Cardiac muscle cell (in vitro differentiated cells and primary cell): ENCODE measurements at regions not wholly inside any gene's neighbourhood (a gene's known extent, or its start where the extent isn't known, plus 50 kb on each side); places are given as distances from the start of the nearest gene placed in this dataset.

Experiments
- DNase-seq, 2 donors: peaks; one replicate each; pipeline versions ENCODE4 v3.0.0 to v3.0.0-alpha.2; 2010 to 2017; ENCODE audit warnings: low read depth in 1 of 2, low spot score in 1 of 2
- H3K27ac ChIP-seq: fragments of 200-600 bp; sonication (generic); 2 replicates; pipeline ENCODE4 v1.5.1; 2016
- H3K27me3 ChIP-seq: fragments of 200-600 bp; sonication (generic); 2 replicates; pipeline ENCODE4 v1.6.0; 2016; ENCODE audit warnings: control low read depth
- H3K36me3 ChIP-seq: fragments of 200-600 bp; sonication (generic); 2 replicates; pipeline ENCODE4 v1.5.1; 2016; ENCODE audit warnings: control low read depth
- H3K4me1 ChIP-seq: fragments of 200-600 bp; sonication (generic); 2 replicates; pipeline ENCODE4 v1.8.1; 2017; ENCODE audit warnings: low read depth, mild to moderate bottlenecking, mixed run types
- H3K4me3 ChIP-seq: fragments of 200-600 bp; sonication (generic); 2 replicates; pipeline ENCODE4 v1.5.1; 2016; ENCODE audit warnings: mild to moderate bottlenecking
- H3K9me3 ChIP-seq: fragments of 200-600 bp; sonication (generic); 2 replicates; pipeline ENCODE4 v1.5.1; 2017; ENCODE audit warnings: low read depth, mild to moderate bottlenecking, control low read depth
- CTCF ChIP-seq: IDR thresholded peaks from 2 replicates; pipeline ENCODE4 v1.5.1; 2012; ENCODE audit warnings: low read depth, mild to moderate bottlenecking, low read length

- Histone ChIP-seq H3K27ac (no peak overlapping the region), H3K4me1 (peaks cover 21% of the 10 kb centered on the region), H3K27me3 (no peaks in the 10 kb centered on the region), H3K9me3 (no peaks in the 10 kb centered on the region), H3K4me3 (no peak overlapping the region), H3K36me3 (no peaks in the 10 kb centered on the region)
- no peak for DNase-seq
- no peak for TF ChIP-seq CTCF
Measured at GRCh38 chr18:56158676-56159075, 479.7 kb downstream of the TXNL1 start.

DNA sequence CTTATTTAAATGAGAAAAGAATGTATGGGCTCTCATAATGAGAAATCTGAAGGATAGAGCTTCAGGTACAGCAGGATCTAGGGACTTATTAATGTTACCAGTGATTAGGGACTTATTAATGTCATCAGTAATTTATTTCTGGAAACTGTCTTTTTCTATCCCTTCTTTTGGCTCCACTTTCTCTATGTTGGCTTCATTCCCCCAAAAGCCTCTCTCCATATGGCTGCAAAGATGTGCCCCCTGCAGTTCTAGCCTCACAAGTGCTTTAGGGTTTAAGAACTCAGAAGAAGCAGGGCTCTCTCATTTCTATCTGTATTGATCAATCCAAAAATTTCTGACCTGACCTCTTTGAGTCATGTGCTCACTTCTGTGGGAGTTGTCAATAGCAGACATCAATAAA is 480.9 kb downstream of the TXNL1 start:
- Histone ChIP-seq H3K36me3 (no peaks in the 10 kb centered on the region), H3K4me1 (peaks cover 14% of the 10 kb centered on the region), H3K27me3 (no peaks in the 10 kb centered on the region), H3K9me3 (no peaks in the 10 kb centered on the region), H3K4me3 (no peak overlapping the region), H3K27ac (no peak overlapping the region)
- DNase-seq: no peak
- no peak for TF ChIP-seq CTCF

- H3K27me3 ChIP-seq: no peaks in the 10 kb centered on the region
- H3K27ac ChIP-seq: no peak overlapping the region
- H3K36me3 ChIP-seq: no peaks in the 10 kb centered on the region
- TF ChIP-seq CTCF: no peak
- H3K4me3 ChIP-seq: no peak overlapping the region
- no peak for DNase-seq
- H3K4me1 ChIP-seq: no peaks in the 10 kb centered on the region
- no peaks in the 10 kb centered on the region for H3K9me3 ChIP-seq
Measured at GRCh38 chr18:56152551-56153310, 485.7 kb downstream of the TXNL1 start.

DNA sequence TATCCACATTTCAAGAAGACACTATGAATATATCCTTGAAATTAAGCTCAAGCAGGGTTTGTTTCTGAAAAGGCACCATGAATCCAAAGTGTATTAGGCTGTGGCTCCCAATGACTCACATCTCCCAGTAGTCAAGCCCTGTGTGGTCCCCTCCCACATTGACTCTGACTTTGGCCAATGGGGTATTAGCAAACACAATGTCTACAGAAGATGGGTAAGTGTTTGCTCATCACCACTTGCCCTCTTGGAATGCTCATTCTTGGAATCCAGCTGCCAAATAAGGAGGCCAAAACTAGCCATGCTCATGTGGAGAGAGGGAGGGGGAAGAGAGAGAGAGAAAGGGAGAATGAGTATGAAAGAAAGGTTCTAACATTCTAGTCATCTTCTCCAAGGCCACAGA is 490.0 kb downstream of the TXNL1 start:
- TF ChIP-seq CTCF: no peak
- DNase-seq: peak in 1 of 2 donors; percentile 26
- H3K9me3 ChIP-seq: no peaks in the 10 kb centered on the region

GRCh38 chr18:56146565-56146964 is 491.8 kb downstream of the TXNL1 start:
- H3K27ac ChIP-seq: no peak overlapping the region
- H3K27me3 ChIP-seq: no peaks in the 10 kb centered on the region
- H3K4me3 ChIP-seq: no peak overlapping the region
- H3K9me3 ChIP-seq: no peaks in the 10 kb centered on the region
- no peak for DNase-seq
- no peaks in the 10 kb centered on the region for H3K4me1 ChIP-seq
- no peak for TF ChIP-seq CTCF
- no peaks in the 10 kb centered on the region for H3K36me3 ChIP-seq

More for the DNA sequence above, 490.0 kb downstream of the TXNL1 start:
- no peaks in the 10 kb centered on the region for H3K4me1 ChIP-seq
- no peaks in the 10 kb centered on the region for H3K36me3 ChIP-seq
- no peak overlapping the region for H3K27ac ChIP-seq
- H3K4me3 ChIP-seq: no peak overlapping the region
- H3K27me3 ChIP-seq: no peaks in the 10 kb centered on the region
